HEK293 (cell line): ENCODE measurements at regions not wholly inside any gene's neighbourhood (a gene's known extent, or its start where the extent isn't known, plus 50 kb on each side); places are given as distances from the start of the nearest gene placed in this dataset.

Experiments used
- YY1 ChIP-seq: fragments of 450-650 bp; formaldehyde crosslinking; IDR thresholded peaks from 2 replicates; pipeline ENCODE4 v1.5.1; 2018; ENCODE audit warnings: missing biosample characterization, missing genetic modification characterization
- ZNF133 ChIP-seq: fragments of 450-650 bp; formaldehyde crosslinking; IDR thresholded peaks from 2 replicates; pipeline ENCODE4 v1.5.1; 2016; ENCODE audit warnings: missing biosample characterization, missing genetic modification characterization
- ZNF596 ChIP-seq: fragments of 450-650 bp; IDR thresholded peaks from 2 replicates; pipeline ENCODE4 v1.5.0; 2018; ENCODE audit warnings: missing biosample characterization, mild to moderate bottlenecking, missing genetic modification characterization, moderate library complexity

- TF ChIP-seq ZNF133 (tag by site-specific recombination) (no peak), ZNF596 (no peak), YY1 (tag by site-specific recombination) (no peak)
Measured at GRCh38 chr16:85184404-85184803, 72.1 kb upstream of the CIBAR2 start.
